PC-3 (cell line): ENCODE measurements at regions not wholly inside any gene's neighbourhood (a gene's known extent, or its start where the extent isn't known, plus 50 kb on each side); places are given as distances from the start of the nearest gene placed in this dataset.

Experiments
- CTCF ChIP-seq: fragments of 300-600 bp; sonication (generic); conservative IDR thresholded peaks from 2 replicates; pipeline ENCODE4 v1.5.1; 2017; ENCODE audit warnings: antibody characterized with exemption, low read depth, mild to moderate bottlenecking, low read length
- EZH2phosphoT487 ChIP-seq: fragments of 300-600 bp; sonication (generic); IDR thresholded peaks from 2 replicates; pipeline ENCODE4 v1.6.1; 2018; ENCODE audit warnings: mild to moderate bottlenecking, antibody characterized with exemption, low read length, borderline replicate concordance

DNA sequence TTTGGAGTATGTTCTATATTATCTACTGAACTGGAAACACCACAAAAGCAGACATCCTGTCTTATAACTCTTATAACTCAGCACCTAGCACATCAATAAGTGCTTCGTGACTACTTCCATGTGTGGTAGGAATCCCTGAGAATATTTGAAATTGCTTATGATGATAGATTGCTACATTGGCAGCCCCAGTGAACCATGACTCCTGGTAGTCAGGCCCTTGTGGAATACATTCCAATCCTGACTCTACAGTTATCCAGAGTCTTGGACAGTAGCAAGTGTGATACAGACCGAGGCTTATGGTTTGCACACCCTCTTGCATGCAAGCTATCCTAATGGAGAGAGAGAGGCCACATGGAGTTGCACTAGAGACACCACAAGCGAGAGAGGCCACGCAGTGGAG, 59.5 kb upstream of the PHF21A start:
- TF ChIP-seq CTCF: no peak
- no peak for TF ChIP-seq EZH2phosphoT487
